HG03571 (cell line): ENCODE measurements at regions not wholly inside any gene's neighbourhood (a gene's known extent, or its start where the extent isn't known, plus 50 kb on each side); places are given as distances from the start of the nearest gene placed in this dataset.
"Not testable (repeated sequence)": the region's sequence is repeated elsewhere in the genome, so short reads cannot be mapped to it uniquely, and the experiment has no call there.

Source experiments
- ATAC-seq: cut with Tn5 transposase; IDR thresholded peaks from one replicate; pipeline ENCODE4 v1.9.1; 2021; ENCODE audit not compliant: unreplicated experiment

DNA sequence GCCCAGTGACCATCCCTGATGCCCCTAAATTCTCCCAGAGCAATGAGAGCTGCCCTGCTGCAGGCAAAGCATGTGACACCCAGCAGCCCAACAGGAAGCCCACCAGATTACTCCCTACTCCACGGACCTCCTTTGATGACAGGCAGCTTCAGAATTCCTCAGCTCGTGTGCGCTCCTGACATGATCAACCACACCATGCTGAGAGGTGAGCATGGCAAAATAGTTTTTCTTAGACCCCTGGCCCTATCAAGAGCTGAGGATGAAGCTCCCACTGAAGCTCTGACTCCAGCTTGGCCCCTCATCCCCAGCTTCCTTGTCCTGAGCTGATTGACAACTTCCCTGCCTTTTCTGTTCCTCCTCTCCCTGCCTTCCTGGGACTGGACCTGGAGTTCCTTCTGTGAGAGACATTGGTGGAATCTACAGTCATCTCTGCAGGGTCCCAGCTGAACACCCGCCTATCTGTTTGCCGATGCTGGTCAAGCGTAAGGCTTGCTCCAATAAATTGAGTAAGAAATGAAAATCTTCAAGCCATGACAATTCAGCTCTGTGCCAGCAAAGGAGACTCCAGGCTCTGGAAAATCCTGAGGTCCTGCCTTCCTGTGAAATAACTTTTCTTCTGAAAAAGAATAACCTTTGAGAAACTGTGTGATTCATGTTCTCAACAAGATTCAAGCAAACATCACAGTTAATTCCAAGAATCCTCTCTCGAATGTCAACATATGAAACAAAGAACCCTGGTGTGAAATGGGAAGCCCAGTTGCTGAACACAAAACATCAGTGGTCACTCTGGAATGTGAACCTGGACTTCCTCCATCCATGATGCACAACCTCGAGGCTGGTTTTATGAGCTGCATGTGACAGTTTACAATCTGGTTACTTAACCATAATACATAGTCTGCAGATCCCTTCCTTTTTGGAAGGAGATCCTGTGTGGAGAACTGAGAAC, 201.1 kb downstream of the SPP2 start:
- ATAC-seq, result no peak

DNA sequence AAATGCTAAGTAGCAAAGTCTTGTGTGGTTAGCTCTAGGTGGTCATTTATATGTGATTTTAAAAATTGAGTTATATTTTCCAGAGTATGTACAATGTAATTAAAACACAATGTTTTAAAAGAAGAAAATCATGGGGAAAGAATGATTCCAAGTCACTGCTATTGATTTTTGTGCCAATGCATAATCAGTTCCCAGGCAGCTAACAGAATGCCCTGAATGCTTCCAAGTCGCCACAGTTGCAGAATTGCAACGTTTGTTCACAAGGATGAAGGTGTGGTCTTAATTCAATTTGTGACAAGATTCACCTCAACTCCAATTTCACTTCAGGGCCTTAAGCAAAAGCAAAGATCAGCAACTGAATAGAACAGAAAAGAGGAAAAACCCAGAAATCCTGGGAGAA, 200.4 kb downstream of the SPP2 start:
- ATAC-seq, result no peak

DNA sequence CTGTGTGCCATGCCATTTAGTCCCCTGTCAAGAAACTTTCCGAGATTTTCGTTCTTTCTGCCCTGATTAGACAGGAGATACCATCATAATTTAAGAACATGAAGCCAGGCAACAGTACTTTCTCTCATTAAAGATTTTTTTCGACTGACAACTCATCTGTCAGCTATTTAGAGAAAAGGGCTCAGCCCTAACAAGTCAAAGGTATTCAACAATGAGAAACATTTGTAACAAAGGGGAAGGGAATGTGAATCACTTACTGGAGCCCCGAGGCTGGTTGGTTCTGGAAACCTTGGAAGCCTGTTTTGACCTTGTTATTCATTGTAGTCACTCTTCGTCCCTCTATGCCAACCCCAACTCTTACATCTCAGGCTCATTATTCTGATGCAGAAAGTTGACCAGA, 199.4 kb downstream of the SPP2 start:
- no peak for ATAC-seq

- ATAC-seq, result no peak
Observed at GRCh38 chr2:234249034-234249735, 198.7 kb downstream of the SPP2 start.

GRCh38 chr2:234248213-234248710, 197.8 kb downstream of the SPP2 start:
- ATAC-seq, result not testable (repeated sequence)

DNA sequence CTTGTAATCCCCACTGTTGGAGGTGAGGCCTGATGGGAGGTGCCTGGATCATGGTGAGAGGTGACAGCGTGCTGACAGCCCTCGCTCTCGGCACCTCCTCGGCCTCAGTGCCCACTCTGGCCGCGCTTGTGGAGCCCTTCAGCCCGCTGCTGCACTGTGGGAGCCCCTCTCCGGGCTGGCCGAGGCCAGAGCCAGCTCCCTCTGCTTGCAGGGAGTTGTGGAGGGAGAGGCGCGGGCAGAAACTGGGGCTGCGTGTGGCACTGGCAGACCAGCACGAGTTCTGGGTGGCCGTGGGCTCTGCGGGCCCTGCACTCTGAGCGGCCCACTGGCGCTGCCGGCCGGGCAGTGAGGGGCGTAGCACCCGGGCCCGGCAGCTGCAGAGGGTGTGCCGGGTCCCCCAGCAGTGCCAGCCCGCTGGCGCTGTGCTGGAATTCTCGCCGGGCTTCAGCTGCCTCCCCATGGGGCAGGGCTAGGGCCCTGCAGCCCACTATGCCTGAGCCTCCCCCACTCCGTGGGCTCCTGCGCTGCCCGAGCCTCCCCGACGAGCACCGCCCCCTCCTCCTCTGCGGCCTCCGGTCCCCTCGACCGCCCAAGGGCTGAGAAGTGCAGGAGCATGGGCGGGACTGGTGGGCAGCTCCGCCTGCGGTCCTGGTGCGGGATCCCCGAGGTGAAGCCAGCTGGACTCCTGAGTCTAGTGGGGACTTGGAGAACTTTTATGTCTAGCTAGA, 197.1 kb downstream of the SPP2 start:
- no peak for ATAC-seq

DNA sequence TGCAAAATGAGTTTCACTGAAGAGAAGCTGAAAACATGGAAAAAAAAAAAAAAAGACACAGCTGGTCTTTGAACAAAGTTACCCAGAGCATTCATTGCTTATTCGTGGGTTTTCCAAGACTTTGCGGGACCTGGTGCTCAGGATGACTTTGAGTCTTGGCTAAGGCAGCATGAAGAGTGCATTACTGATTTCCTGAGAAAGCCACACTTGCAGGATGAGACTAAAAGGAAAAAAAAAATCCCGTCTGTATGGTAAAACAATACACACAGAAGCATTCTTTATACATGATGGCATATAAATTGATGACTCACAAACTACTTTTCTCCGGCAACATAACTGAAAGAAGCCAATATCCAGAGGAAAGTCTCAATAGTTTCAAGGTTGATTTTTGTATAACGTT, 195.4 kb downstream of the SPP2 start:
- no peak for ATAC-seq

GRCh38 chr2:234243871-234244565, 193.5 kb downstream of the SPP2 start:
- no peak for ATAC-seq

DNA sequence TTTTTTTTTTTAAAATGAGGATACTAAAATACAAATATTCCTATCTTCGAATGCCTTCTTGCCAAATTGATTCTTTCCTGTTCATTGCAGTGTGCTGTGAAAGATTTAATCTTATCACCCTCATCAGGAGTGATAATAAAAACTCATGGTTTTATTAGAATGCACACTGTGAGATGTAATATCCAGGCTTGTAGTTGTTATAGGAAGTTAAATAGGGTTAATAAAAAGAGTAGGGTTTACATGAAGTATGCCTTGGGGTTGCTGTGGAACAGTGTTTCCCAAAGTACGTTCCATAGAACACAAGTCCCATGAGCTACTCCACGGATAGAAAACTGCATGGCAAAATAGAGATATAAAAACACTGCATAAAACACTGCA, 191.9 kb downstream of the SPP2 start:
- ATAC-seq, result no peak

- no peak for ATAC-seq
Observed at GRCh38 chr2:234241656-234242458, 191.4 kb downstream of the SPP2 start.

- no peak for ATAC-seq
Observed at GRCh38 chr2:234240917-234241316, 190.4 kb downstream of the SPP2 start.

DNA sequence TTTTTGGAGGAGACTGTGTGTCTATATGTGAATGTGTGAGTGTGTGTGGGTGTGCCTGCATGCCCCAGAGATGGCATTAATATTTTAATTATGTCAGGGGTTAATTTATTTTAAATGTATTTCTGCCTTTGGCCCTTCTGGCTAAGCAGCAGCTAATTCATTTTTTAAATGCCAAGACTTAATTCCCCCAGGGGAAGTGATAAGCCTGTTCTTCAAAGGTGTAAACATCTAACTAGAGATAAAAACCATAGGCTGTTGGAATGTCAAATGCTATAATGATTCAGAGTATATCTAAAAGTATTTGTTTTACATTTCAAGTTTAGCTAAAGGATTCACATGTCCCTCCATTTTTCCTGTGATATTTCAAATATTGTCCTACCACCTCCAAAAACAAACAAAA, 184.7 kb downstream of the SPP2 start:
- no peak for ATAC-seq

- no peak for ATAC-seq
Observed at GRCh38 chr2:234231460-234231859, 181.0 kb downstream of the SPP2 start.

GRCh38 chr2:234219046-234219310, 168.5 kb downstream of the SPP2 start:
- ATAC-seq, result no peak

DNA sequence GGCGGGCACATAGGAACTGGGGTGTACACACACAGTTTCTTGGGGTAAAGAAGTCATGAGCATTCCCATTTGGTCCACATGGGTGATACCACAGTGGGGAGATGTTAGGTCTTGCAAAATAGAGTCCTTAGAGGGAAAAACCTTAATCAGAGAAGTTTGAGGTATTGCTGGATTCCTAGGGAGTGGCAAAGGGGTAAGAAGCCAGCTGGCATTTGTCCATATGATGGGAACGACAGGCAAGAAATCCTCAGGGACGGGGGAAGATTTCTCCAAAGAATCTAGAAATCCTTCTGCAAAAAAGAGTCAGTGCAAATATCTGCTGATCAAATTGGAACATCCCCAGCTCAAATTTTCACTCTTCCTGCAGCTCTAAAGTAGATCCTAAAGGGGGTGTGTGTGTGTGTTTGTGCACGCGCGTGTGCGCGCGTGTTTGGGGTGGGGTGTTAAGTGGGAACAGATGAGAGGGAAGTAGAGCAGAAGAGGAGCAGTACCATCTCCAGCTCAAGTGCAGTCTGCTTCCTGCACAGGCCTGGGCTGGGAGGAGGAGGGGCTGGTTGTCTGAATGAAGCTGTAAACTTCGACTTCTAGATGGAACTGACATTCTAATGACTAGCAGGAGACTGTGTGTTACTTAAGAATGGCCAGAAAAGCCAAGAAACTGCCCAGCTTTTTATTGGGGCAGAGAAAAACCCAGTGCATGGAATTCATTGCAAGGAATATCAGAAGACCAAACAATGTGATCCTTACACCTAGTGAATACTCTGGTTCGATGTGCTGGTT, 168.0 kb downstream of the SPP2 start:
- ATAC-seq, result no peak

DNA sequence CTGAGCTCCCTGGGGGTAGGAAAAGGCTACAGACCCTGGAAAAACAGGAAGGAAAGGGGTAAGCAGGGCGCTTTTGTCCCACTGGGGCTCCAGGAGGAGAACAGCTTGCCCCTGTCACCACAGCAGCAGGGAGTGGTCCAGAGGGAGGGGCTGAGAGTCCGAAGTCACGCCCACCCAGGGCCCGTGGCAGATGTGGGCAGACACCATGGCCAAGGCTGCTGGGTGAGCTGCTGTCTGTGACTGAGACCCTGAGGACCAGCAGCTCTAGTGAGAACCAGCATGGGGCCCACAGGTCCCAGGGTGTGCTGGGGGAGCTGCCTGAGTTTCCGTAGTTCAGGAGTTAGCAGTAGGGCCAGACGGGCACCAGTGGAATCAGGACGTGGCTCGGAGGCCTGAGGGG, 162.0 kb downstream of the SPP2 start:
- ATAC-seq, result no peak

DNA sequence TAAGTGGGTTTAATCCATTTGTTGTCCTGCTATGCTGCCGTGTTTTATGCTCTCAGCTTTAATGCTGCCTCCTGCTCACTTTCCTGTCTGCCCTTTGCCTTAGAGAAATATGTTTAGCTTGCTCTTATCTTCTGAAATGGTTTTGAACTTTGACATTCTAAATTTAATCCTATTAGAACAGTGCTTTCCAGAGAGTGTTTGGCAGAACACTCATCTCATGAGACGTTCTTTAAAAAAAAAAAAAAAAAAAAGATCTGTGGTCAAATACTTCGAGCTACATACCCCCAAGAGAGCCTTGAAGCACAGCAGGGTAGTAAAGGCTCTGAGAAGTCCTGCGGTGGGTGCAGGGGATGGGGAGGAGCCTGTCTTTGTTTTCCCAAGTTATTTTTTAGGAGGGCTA, 161.3 kb downstream of the SPP2 start:
- no peak for ATAC-seq

GRCh38 chr2:234206738-234207137, 156.2 kb downstream of the SPP2 start:
- no peak for ATAC-seq

DNA sequence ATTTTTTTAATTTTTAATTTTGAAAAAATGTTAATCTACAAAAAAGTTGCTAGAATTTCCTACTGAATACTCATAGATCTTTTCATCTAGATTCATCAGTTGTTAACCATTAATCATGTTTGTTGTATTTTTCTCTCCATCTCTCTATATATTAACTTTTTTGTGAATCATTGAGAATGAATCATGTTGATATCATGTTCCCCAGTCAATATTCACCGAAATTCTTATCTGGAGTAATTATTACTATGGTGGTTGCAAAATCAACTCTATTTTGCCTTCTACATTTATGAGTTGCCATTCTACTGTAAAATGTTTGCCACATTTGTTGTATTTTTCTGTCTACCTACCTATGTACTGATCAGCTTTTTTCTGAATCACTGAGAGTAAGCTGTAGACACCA, 154.0 kb downstream of the SPP2 start:
- no peak for ATAC-seq
